Left renal cortex interstitium (tissue), 4 donors: ENCODE measurements at regions not wholly inside any gene's neighbourhood (a gene's known extent, or its start where the extent isn't known, plus 50 kb on each side); places are given as distances from the start of the nearest gene placed in this dataset.

Experiments used
- DNase-seq, 4 donors: peaks; one replicate each; pipeline ENCODE4 v3.0.0-alpha.2; 2013; ENCODE audit warnings: low read depth in 4 of 4, low spot score in 2 of 4, missing footprints in 1 of 4

GRCh38 chr12:123100882-123101281, 50.0 kb downstream of the PITPNM2 start:
- DNase-seq, result no peak

- no peak for DNase-seq
These were observed 50.4 kb downstream of the PITPNM2 start for GRCh38 chr12:123100450-123100849.

GRCh38 chr12:123099560-123100192, 51.2 kb downstream of the PITPNM2 start:
- no peak for DNase-seq

- DNase-seq, result no peak
These were observed 52.1 kb downstream of the PITPNM2 start for GRCh38 chr12:123098780-123099179.

- DNase-seq, result peak in 1 of 4 donors; percentile 51
These were observed 53.3 kb downstream of the PITPNM2 start for GRCh38 chr12:123097561-123098084.

GRCh38 chr12:123096741-123097140, 54.1 kb downstream of the PITPNM2 start:
- DNase-seq, result no peak

- no peak for DNase-seq
These were observed 54.7 kb downstream of the PITPNM2 start for GRCh38 chr12:123096182-123096581.

GRCh38 chr12:123095078-123095881, 55.6 kb downstream of the PITPNM2 start:
- no peak for DNase-seq

- peak in 1 of 4 donors; percentile 63 for DNase-seq
These were observed 56.4 kb downstream of the PITPNM2 start for GRCh38 chr12:123094349-123095077.

GRCh38 chr12:123092866-123093265, 58.0 kb downstream of the PITPNM2 start:
- DNase-seq, result no peak

GRCh38 chr12:123091230-123092150, 59.4 kb downstream of the PITPNM2 start:
- DNase-seq, result no peak

- no peak for DNase-seq
These were observed 61.1 kb downstream of the PITPNM2 start for GRCh38 chr12:123089631-123090353.

- DNase-seq, result no peak
These were observed 61.8 kb downstream of the PITPNM2 start for GRCh38 chr12:123089140-123089539.

- no peak for DNase-seq
These were observed 65.0 kb downstream of the PITPNM2 start for GRCh38 chr12:123085730-123086487.

GRCh38 chr12:123085066-123085465, 65.8 kb downstream of the PITPNM2 start:
- DNase-seq, result no peak

- no peak for DNase-seq
These were observed 67.0 kb downstream of the PITPNM2 start for GRCh38 chr12:123083661-123084571.

GRCh38 chr12:123080634-123081033, 70.3 kb downstream of the PITPNM2 start:
- no peak for DNase-seq
